ENCODE measurements at regions not wholly inside any gene's neighbourhood (a gene's known extent, or its start where the extent isn't known, plus 50 kb on each side); places are given as distances from the start of the nearest gene placed in this dataset.
"Not testable (repeated sequence)": the region's sequence is repeated elsewhere in the genome, so short reads cannot be mapped to it uniquely, and the experiment has no call there.

DNA sequence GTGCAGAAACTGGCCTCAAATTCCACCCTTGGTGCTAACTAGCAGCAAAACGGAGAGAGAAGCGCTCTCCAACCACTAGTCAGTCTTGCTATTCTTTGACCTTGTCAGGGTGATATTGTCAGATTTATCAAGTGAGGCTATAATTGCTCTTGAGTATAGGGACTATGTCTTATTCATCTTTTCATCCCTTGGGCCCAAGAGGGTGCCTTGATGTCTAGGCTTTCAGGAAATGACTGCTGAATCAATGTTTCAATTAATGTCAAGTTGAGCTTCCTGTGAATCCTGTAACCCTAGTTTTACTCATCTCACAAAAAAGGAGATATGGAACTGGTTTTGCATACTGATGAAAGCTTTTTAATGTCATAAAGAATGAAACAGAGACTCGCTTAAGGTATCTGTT, 701.3 kb downstream of the EDEM1 start:
- no peak for DNase-seq

DNA sequence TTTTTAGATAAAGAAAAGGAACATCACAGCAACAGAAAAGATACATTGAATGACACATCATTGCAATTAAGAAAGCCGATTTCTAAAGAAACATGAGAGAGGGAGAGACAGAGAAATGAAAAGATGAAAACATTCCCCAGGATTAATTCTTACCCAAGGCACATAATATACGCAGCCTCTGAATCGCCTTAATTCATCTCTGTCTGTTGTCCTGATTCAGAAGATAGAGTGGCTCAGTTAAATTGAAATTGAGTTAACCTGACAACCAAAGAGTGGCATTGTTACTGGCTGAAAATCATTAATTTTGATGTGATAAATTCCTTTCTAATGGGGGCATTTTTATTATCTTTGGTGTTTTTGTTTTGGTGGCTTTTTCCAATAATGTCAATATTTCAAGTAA, 701.9 kb downstream of the EDEM1 start:
- DNase-seq: no peak

DNA sequence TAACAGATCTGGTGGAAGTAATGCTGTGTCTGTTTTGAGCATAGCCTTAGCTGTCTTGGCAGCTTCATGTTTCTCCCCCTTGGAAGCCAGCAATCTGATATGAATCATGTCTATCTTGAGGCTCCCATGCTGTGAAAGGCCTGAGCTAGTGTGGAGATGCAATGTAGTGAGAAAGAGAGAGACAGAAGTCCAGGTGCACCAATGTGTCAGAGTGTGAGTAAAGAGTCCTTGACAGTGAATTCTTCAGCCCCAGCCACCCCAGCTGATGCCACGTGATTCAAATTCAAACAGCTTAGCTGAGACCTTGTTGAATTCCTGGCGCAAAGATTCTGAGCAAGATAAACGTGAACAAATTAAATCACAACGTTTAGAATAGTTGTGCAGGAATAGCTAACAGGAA, 704.2 kb downstream of the EDEM1 start:
- DNase-seq: no peak

DNA sequence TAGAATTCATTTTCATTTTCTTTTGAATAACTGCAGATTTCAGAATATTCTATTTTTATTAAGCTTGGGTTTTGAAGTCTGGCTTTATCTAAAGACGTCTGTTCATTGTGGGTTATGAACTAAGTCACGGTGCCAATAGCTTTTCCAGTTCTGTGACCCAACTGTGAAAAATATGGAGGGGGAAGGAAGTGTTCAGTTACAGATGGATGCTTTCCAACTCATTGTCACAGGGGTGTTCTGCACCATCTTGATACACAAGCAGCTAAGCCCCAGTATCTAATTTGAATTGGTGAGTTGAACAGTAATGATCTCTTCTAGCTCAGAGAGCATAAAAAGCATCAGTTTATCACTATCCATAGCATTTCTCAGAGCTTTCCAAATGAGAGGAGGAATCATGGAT, 710.6 kb downstream of the EDEM1 start:
- no peak for DNase-seq

DNA sequence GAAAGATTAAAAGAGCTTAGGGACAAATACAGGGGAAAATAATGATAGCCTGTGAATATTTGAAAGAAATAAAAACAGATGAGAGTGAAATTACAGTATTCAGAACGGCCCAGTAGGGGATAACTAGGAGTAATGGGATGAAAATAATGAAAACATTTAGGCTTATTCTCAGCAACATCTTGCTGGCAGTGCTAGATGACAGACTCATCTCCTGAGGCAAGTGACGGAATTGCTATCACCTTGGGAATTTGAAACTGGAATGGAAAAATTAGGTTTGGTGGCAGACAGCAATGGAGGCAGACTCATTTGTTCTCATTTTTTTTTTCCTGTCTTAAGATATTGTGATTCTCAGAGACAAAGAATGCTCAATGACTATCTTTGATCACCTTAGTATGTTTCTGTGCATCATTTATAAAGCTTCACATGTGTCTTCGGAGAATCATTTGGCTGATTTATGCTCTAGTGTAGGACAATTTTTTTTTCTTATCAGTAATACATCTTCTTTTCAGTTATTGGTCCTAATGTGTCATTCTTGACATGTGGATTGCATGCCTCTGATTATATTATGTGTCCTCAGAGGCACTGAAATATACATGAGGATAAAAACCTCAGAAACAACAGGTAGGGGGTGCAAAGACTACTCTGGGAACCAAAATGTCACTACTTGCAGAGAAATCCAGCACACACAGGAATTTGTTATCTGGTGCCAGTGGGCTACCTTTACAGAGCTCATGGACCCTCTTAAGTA, 711.7 kb downstream of the EDEM1 start:
- DNase-seq: no peak

DNA sequence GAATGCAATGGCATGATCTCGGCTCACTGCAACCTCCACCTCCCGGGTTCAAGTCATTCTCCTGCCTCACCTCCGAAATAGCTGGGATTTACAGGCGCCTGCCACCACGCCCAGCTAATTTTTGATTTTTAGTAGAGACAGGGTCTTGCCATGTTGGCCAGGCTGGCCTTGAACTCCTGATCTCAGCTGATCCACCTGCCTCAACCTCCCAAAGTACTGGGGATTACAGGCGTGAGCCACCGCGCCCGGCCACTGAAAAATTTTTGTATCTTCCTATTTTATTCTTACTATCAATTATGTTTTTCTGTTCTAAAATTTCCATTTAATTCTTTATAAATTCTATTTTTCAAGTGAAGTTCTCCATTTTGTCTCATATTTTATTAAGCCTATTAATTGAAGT, 730.4 kb downstream of the EDEM1 start:
- DNase-seq: no peak

DNA sequence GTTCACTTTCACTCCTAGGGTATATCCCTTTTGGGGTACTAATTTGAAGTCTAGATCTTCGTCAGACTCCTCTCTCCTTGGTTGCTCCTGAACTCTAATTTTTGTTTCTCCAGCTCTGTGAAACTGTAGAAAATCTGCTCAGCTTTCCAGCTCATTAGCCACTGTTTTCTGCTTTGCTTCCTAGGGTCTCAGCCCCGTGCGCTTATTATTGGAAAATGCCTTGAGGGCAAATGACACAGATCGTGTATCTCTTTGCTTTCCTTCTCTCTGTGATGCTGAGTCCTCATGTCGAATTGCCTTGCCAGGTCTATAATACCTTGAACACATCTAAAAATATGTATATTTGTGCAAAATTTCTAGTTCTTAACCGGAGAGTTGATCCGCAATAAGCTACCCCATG, 731.1 kb downstream of the EDEM1 start:
- no peak for DNase-seq

DNA sequence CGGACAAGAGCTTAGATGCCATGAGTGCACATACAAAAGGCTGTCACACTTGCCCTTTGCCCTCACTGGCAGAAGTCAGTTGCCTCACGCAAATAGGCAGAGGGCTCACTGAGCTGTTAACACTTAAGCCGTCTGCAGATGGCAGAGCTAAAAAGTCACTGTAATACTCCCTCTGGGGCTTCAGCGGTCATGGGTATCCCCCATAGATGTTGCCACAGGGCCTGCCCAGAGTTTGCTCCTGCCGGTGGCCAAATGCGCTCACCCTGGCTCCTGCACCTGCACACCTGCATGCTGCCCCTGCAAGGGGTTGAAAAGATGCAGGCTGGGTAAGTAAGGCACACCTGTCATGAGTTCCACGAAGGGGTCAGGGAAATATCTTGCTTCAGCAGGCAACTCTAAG, 741.5 kb downstream of the EDEM1 start:
- DNase-seq: no peak

DNA sequence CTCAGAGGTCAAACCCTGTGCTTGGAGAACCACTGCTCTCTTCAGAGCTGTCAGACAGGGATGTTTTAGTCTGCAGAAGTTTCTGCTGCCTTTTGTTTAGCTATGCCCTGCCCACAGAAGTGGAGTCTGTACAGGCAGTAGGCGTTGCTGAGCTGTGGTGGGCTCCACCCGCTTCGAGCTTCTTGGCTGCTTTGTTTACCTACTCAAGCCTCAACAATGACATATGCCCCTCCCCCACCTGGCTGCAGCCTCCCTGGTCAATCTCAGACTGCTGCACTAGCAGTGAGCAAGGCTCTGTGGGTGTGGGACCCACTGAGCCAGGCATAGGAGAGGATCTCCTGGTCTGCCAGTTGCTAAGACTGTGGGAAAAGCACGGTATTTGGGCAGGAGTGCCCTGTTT, 756.6 kb downstream of the EDEM1 start:
- DNase-seq: not testable (repeated sequence)

DNA sequence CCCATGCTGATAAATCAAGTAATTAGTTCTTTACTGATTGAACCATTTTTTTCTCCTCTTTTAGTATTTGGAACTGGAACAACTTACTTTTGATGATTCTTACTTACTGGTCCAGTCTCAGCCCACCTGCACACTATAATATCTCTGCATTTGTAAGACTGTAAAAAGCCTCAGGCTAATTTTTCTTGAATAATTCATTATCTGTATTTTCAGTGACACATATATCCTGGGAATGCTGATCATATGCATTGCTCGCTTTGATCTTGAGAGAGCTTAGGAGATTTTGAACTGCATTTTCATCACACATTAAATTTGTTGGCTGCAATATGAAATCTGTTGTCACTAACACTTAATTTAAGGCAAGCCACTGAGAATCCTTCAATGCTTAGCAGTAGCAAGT, 760.6 kb downstream of the EDEM1 start:
- DNase-seq: no peak

DNA sequence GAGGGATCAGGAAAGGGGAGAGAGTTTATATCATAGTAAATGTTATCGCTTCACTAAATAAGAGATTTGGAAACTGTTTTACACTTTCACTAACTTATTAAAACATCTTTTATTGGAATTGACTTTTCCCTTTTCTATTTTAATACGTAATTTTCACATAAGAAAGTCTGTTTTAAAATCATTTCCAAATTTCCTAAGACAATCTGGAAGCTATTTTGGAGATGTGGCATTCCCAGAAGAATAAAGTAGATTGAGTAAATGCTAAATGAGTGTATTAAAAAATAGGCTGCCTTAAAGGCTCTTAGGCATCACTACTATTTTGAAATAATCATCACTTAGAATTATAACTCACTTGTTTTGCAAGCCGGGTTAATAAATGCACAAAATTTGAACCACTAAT, 763.5 kb downstream of the EDEM1 start:
- no peak for DNase-seq

DNA sequence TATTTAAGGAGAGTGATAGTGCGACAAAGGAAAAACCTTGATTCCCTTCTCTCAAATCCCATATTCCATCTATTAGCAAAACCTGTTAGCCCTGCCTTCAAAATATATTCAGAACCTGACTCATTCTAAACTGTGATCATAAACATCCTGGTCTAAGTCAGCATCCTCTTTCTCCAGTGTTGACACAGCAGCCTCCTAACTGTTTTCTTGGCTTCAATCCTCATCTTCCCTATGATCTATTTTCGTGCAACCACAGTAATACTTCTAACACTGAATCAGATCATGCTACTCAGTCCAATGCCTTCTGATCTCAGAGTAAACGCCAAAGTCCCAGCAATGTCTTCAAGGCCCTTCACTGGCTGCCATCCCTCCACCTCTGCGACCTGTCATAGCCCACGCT, 785.1 kb downstream of the EDEM1 start:
- no peak for DNase-seq

DNA sequence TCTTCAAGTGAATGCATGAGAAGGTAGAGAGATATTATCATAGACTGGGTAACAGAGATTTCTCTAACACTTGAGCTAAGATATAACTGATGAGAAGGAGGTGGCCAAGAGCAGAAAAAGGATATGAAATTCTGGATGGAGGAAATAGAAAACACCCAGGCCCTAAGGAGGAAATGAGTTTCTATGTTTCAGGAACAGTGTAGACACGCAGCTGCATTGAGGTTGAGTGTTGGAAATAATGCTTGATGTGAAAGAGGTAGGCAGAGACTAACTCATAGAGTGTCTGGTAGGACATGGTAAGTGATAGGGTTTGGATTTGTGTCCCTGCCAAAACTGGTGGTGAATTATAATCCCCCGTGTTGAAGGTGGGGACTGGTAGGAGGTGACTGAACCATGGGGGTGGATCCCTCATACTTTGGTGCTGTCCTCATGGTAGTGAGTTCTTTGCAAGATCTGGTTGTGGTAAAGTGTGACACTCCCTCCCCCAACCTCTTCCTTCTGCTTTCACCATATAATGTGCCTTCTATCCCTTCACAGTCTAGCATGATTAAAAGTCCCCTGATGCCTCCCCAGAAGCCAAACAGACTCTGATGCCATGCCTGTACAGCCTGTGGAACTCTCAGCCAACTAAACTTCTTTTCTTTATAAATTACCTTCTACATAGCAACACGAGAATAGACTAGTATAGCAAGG, 787.3 kb downstream of the EDEM1 start:
- no peak for DNase-seq

DNA sequence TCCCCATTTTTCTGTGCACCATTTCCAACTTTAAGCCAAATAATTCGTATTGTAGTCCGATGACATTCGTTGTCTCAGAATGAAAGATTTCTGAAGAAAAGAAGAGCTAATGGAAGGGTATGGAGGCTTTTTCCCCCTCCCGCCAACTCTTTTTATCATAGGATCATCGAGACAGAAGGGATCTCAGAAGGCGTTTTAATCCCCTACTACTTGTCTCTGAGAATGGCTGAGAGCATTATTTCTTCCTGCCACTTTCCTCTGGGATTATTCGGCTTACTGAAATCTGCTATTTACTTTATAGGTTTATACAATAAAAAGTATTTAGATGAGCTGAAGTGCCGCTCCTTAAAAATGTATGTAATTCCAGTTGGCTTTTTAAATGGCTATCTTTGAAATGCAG, 789.8 kb downstream of the EDEM1 start:
- DNase-seq: no peak

DNA sequence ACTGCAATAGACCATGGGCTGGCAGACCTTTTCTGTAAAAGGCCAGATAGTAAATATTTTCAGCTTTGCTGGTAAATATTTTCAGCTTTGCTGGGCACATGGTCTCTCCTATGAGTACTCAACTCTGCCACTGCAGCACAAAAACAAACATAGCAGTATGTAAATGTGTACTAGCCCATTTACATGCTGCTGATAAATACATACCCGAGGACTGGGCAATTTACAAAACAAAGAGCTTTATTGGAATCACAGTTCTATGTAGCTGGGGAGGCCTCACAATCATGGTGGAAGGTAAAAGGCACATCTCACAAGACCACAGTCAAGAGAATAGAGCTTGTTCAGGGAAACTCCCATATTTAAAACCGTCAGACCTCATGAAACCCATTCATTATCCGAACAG, 793.0 kb downstream of the EDEM1 start:
- DNase-seq: no peak

DNA sequence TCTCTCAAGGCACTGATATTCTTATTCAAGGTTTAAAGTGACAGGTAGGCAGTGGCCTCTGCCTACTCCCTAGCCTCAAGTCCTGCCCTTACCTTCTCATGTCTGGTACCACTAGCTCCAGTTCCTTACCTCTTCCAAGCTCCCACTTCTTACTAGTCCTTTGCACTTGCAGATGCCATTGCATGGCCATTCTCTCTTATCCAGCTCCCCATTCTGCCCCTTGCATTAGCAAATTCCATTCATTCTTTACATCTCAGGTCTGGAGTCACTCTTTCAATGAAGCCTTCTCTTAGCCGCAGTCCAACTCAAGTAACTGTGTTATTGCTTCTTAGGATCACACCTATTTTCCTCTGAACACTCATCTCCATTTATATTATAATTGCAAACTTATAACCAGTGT, 807.1 kb downstream of the EDEM1 start:
- no peak for DNase-seq

DNA sequence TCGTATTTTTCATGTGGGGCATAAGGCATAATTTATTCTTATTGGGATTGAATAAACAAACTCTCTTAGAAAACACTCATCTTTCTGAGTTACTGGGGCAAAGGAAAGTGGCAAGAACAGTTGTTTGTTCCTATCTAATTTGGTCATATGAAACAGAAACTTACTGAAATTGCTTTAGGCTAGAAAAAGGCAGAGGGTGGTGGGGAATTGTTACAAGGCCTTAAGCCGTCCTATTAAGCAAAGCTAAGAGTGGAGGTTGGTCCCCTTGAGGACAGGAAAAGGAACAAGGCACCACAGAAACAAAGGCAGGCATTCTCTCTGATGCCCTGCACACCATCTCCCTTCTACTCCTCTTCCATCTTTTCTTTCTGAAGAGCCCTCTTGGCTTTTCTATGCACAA, 830.9 kb downstream of the EDEM1 start:
- DNase-seq: no peak

DNA sequence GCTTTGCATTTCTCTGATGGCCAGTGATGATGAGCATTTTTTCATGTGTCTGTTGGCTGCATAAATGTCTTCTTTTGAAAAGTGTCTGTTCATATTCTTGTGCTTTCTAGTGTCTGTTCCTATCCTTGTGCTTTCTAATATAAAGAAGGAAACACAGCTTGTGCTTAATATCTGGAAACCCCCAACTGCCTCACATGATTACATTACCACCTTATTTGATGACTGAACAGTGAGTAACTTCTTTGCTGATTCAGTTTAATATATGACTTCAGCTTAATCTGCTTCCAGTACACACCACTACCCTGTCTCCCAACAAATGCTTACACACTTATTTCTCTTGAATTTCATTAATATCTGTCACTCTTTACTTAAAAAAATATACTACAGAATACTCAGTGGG, 835.1 kb downstream of the EDEM1 start:
- DNase-seq: no peak

DNA sequence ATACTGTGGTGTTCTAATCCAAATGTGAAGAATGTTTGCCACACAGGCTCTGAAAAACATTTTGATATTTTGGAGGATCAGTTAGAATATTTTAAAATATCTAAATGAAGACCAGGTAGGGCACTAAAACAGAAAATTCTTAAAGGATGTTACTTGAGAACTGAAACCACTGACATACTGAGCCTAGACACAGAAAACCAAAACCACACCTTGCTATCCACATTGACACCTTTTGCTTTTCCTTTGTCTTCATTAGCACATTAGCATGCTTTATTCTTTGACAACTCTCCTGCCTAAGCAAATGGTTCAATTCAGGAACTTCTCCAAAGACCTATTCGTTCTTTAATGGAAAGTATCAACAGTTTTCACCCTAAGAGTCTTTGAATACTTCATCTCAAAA, 835.9 kb upstream of the GRM7 start:
- DNase-seq: no peak

DNA sequence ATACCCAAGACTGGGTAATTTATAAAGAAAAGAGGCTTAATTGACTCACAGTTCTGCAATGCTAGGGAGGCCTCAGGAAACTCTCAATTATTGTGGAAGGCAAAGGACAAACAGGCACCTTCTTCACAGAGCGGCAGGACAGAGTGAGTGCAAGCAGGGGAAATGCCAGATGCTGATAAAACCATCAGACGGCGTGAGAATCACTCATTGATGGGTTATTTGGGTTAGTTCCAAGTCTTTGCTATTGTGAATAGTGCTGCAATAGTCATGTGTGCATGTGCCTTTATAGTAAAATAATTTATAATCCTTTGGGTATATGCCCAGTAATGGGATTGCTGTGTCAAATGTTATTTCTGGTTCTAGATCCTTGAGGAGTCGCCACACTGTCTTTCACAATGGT, 830.3 kb upstream of the GRM7 start:
- not testable (repeated sequence) for DNase-seq

DNA sequence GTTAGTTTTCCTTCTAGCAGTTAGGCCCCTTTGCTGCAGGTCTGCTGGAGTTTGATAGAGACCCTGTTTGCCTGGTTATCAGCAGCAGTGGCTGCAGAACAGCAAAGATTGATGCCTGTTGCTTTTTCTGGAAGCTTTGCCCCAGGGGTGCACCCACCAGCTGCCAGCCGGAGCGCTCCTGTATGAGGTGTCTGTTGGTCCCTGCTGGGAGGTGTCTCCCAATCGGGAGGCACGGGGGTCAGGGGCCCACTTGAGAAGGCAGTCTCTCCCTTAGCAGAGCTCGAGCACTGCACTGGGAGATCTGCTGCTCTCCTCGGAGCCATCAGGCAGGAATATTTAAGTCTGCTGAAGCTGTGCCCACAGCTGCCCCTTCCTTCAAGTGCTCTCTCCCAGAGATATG, 825.3 kb upstream of the GRM7 start:
- no peak for DNase-seq

DNA sequence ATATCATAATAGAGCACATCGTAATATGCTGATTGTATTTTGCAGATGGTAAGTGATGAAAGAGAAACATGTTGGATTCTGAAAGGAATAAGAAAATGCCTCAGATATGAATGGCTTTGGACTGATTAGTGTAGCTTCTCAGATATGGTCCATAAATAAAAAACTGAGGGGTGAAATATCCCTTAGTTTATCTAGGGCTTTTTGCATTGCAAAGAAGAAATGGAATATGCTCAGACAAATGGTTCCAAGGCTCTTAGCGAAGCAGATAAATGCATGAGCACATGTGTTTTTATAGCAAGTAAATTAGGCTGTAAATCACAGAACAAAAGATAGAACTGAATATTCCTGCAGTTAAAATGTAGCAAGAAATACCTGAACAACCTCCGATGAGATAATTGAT, 820.9 kb upstream of the GRM7 start:
- DNase-seq: no peak

DNA sequence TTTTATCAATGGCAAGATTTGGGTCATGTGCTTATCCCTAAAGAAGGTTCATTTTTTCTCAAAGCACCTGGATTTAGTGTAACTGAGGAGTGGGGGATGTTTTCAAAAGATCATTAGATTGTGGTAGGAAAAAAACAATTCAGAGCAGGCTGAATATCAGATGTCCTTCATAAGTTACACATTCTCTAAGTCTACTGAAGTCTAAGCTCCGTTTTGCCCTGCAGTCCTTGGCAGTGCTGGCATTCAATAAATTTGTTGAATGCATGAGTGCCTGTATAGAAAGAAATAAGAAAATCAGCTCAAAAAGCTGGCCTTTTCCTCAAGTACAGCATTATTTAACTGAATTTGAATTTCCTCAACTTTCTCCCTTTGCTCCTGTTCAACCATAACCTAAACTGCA, 819.0 kb upstream of the GRM7 start:
- no peak for DNase-seq

DNA sequence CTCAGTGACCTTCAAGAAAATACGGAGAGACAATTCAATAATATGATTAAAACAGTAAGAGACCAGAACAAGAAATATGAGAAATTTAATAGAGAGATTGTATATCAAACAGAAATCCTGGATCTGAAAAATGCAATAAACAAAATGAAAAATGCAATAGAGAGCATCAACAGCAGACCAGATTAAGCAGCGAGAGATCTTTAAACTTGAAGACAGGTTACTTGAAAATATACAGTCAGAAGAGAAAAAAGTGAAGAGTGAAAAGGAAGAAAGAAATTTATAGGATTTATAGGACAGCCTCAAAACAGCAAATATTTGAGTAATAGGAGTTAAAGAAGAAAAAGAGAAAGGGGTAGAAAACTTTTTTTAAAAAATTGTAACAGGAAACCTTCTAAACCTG, 813.9 kb upstream of the GRM7 start:
- no peak for DNase-seq

DNA sequence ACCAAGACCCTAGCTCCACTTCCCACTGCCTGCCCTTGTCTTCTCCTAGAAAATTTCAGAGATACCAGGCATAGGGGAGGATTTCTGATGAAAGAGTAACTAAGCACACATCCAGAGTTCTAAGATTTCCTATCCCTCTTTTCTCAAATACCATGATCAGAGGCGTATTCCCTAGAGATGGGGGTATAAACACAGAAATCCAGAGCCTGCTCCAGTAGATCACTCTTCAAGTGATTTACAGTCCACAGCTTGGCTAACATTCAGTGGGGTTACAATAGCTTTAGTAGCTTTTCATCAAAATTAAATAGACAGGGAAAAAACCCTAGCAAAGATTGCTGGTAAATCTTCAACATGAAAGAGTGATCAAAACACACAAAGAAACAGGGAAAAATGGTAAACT, 800.7 kb upstream of the GRM7 start:
- DNase-seq: no peak
